ENCODE measurements at regions not wholly inside any gene's neighbourhood (a gene's known extent, or its start where the extent isn't known, plus 50 kb on each side); places are given as distances from the start of the nearest gene placed in this dataset.

- TF ChIP-seq, protein P1, sequence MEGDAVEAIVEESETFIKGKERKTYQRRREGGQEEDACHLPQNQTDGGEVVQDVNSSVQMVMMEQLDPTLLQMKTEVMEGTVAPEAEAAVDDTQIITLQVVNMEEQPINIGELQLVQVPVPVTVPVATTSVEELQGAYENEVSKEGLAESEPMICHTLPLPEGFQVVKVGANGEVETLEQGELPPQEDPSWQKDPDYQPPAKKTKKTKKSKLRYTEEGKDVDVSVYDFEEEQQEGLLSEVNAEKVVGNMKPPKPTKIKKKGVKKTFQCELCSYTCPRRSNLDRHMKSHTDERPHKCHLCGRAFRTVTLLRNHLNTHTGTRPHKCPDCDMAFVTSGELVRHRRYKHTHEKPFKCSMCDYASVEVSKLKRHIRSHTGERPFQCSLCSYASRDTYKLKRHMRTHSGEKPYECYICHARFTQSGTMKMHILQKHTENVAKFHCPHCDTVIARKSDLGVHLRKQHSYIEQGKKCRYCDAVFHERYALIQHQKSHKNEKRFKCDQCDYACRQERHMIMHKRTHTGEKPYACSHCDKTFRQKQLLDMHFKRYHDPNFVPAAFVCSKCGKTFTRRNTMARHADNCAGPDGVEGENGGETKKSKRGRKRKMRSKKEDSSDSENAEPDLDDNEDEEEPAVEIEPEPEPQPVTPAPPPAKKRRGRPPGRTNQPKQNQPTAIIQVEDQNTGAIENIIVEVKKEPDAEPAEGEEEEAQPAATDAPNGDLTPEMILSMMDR (IDR thresholded peaks at IDR 0.05): no peak
- TF ChIP-seq POLR2A (IDR thresholded peaks at IDR 0.05): no peak
- TF ChIP-seq EP300 (IDR thresholded peaks at IDR 0.05): no peak
Observed at GRCh38 chr17:74016461-74016860, 187.0 kb upstream of the RPL38 start.

Measured in tibial nerve (tissue), 4 donors.